Neuronal stem cell (in vitro differentiated cells): ENCODE measurements at regions not wholly inside any gene's neighbourhood (a gene's known extent, or its start where the extent isn't known, plus 50 kb on each side); places are given as distances from the start of the nearest gene placed in this dataset.

Experiments used
- DNase-seq: peaks from one replicate; pipeline ENCODE4 v3.0.0-alpha.2; 2013; ENCODE audit warnings: low spot score
- H2AFZ ChIP-seq: one replicate; pipeline ENCODE4 v1.6.1; 2013; ENCODE audit warnings: mild to moderate bottlenecking, low read length, inconsistent platforms
- H2AK5ac ChIP-seq: 2 replicates; pipeline ENCODE4 v1.6.1; 2013; ENCODE audit warnings: low read depth, mild to moderate bottlenecking, inconsistent platforms, low read length, moderate library complexity, mixed read lengths
- H2BK120ac ChIP-seq: 2 replicates; pipeline ENCODE4 v1.6.1; 2013; ENCODE audit warnings: low read depth, mild to moderate bottlenecking, inconsistent platforms, low read length, moderate library complexity, mixed read lengths
- H2BK12ac ChIP-seq: one replicate; pipeline ENCODE4 v1.6.1; 2013; ENCODE audit warnings: low read length, inconsistent platforms
- H2BK15ac ChIP-seq: 2 replicates; pipeline ENCODE4 v1.6.1; 2013; ENCODE audit warnings: mild to moderate bottlenecking, low read length, inconsistent platforms, mixed read lengths
- H2BK5ac ChIP-seq: one replicate; pipeline ENCODE4 v1.6.1; 2013; ENCODE audit warnings: inconsistent platforms, mild to moderate bottlenecking, low read length, moderate library complexity
- H3K14ac ChIP-seq: one replicate; pipeline ENCODE4 v1.6.1; 2013; ENCODE audit warnings: low read length, inconsistent platforms
- H3K18ac ChIP-seq: 2 replicates; pipeline ENCODE4 v1.6.1; 2013; ENCODE audit warnings: low read length, inconsistent platforms
- H3K23ac ChIP-seq: 2 replicates; pipeline ENCODE4 v1.6.1; 2013; ENCODE audit warnings: low read depth, mild to moderate bottlenecking, mixed read lengths, low read length, inconsistent platforms; ENCODE audit not compliant: poor library complexity
- H3K27ac ChIP-seq: replicated peaks from 3 replicates; pipeline ENCODE4 v1.5.1; 2013; ENCODE audit warnings: low read length, inconsistent platforms
- H3K27me3 ChIP-seq, 3 experiments: 2 replicates each; pipeline ENCODE4 v1.6.1; 2013; ENCODE audit warnings: low read length in 3 of 3, mild to moderate bottlenecking in 2 of 3, inconsistent platforms in 1 of 3, low read depth in 1 of 3, mixed read lengths in 1 of 3, moderate library complexity in 1 of 3; ENCODE audit not compliant: control insufficient read depth in 3 of 3, insufficient read depth in 3 of 3
- H3K36me3 ChIP-seq, 2 donors: replicated peaks in 1 of 2; 2 replicates each; pipeline ENCODE4 v1.6.1; 2013; ENCODE audit warnings: low read length in 2 of 2; ENCODE audit not compliant: control insufficient read depth in 2 of 2, insufficient read depth in 2 of 2
- H3K4ac ChIP-seq: 2 replicates; pipeline ENCODE4 v1.6.1; 2013; ENCODE audit warnings: inconsistent platforms, mild to moderate bottlenecking, low read length, moderate library complexity
- H3K4me1 ChIP-seq, 2 donors: 1 replicate in 1 of 2; 2 replicates in 1 of 2; pipeline ENCODE4 v1.6.1; 2013; ENCODE audit warnings: low read length in 2 of 2, low read depth in 1 of 2; ENCODE audit not compliant: control insufficient read depth in 2 of 2, insufficient read depth in 1 of 2
- H3K4me2 ChIP-seq: one replicate; pipeline ENCODE4 v1.6.1; 2013; ENCODE audit warnings: mild to moderate bottlenecking, low read length, inconsistent platforms; ENCODE audit not compliant: insufficient read depth, poor library complexity, severe bottlenecking
- H3K4me3 ChIP-seq, 2 donors: 2 replicates each; pipeline ENCODE4 v1.5.1; 2013; ENCODE audit warnings: low read length in 2 of 2, mild to moderate bottlenecking in 2 of 2, inconsistent platforms in 1 of 2, moderate library complexity in 1 of 2
- H3K79me1 ChIP-seq: one replicate; pipeline ENCODE4 v1.6.1; 2013; ENCODE audit warnings: low read depth, mild to moderate bottlenecking, inconsistent platforms, low read length, moderate library complexity
- H3K9ac ChIP-seq: one replicate; pipeline ENCODE4 v1.6.1; 2013; ENCODE audit warnings: mild to moderate bottlenecking, low read depth, low read length, inconsistent platforms; ENCODE audit not compliant: poor library complexity
- H3K9me3 ChIP-seq, 2 donors: replicated peaks in 1 of 2; 2 replicates each; pipeline versions ENCODE3 to v1.6.1; 2013; ENCODE audit warnings: low read length in 2 of 2, mild to moderate bottlenecking in 2 of 2, inconsistent platforms in 1 of 2, low read depth in 1 of 2, mixed read lengths in 1 of 2, moderate library complexity in 1 of 2; ENCODE audit not compliant: control insufficient read depth in 2 of 2, insufficient read depth in 1 of 2
- H4K8ac ChIP-seq: one replicate; pipeline ENCODE4 v1.6.1; 2013; ENCODE audit warnings: low read depth, mild to moderate bottlenecking, inconsistent platforms, low read length, moderate library complexity
- H4K91ac ChIP-seq: one replicate; pipeline ENCODE4 v1.6.1; 2013; ENCODE audit warnings: low read length, low read depth, mild to moderate bottlenecking, inconsistent platforms; ENCODE audit not compliant: poor library complexity
- WGBS, 2 donors: extraction: QIAGEN DNeasy Blood & Tissue Kit; methylation state at CpG; one replicate each; pipeline ENCODE4 v1.1.7; 2013; ENCODE audit warnings: missing lambda C conversion rate in 2 of 2, mixed read lengths in 1 of 2; ENCODE audit not compliant: insufficient read length in 2 of 2, insufficient replicate concordance in 1 of 2; ENCODE audit errors: extremely low coverage in 2 of 2; 5-methylcytosine and 5-hydroxymethylcytosine counted together

DNA sequence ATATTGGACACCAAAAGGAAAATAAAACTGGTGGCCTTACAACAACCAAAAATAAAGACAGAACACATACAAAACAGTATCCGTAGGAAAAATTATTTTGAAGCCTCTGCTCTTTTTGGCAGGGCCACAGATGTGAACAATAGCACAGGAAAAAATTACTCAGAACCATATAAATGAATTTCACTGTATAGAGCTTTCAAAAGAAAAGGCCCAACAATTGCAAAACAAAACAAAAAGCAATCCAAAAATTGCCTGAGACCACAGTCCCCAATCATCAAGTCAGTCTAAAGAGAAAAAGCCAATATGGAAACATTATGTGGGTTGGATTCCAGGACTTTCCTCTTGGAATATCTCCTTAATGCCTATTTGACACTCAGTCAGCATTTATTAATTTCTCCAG, 243.8 kb downstream of the CEMIP2 start:
- H2BK15ac ChIP-seq = no peak overlapping the region
- no peak overlapping the region for H2BK5ac ChIP-seq
- no peaks in the 10 kb centered on the region for H3K9me3 ChIP-seq
- no peaks in the 10 kb centered on the region for H3K36me3 ChIP-seq
- no peak overlapping the region for H3K23ac ChIP-seq
- H3K79me1 ChIP-seq = no peaks in the 10 kb centered on the region
- no peak overlapping the region for H3K4me3 ChIP-seq
- no peaks in the 10 kb centered on the region for H3K4me1 ChIP-seq
- no peak overlapping the region for H3K4ac ChIP-seq
- DNase-seq = no peak
- WGBS, 2 donors = no CpG with 5 or more reads among the region's 1 CpG
- H3K4me2 ChIP-seq = no peak overlapping the region
- H3K9ac ChIP-seq = no peak overlapping the region
- H2AK5ac ChIP-seq = no peak overlapping the region
- H4K8ac ChIP-seq = no peak overlapping the region
- no peaks in the 10 kb centered on the region for H3K27me3 ChIP-seq
- no peak overlapping the region for H2BK12ac ChIP-seq
- no peak overlapping the region for H2BK120ac ChIP-seq
- H3K27ac ChIP-seq = no peak overlapping the region
- no peak overlapping the region for H2AFZ ChIP-seq
- H4K91ac ChIP-seq = no peak overlapping the region
- H3K14ac ChIP-seq = no peak overlapping the region
- no peak overlapping the region for H3K18ac ChIP-seq

GRCh38 chr9:71521132-71521531, 247.2 kb downstream of the CEMIP2 start:
- no CpG with 5 or more reads among the region's 3 CpGs for WGBS, 2 donors
- Histone ChIP-seq H2BK15ac (no peak overlapping the region), H2BK120ac (no peak overlapping the region)

DNA sequence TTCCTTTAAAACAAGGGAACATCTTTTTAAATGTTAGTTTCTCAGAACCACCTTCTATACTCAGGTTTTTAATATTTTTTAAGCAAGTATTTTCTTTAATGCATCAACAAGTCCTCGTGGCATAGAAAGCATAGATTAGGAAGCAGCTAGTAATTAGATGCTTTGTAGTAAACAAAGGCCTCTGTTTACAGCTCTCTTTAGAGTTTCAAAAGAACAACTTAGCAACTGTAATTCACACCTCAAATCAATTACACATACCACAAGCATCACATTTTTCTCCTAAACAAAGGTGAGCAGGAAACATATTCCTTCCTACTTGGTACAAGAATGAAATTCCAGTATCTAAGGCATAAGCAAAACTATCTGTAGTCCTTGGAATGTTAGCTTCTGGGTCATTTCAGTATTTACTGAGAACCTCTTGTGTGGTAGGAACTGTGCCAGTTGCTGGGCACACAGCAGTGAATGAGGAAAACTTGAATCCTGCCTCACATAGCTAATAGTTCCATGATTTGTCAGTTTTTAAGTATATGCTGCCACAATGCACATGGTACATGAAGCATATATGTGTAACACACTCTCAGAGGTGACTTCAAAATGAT, 249.1 kb downstream of the CEMIP2 start:
- Histone ChIP-seq H3K4me3 (no peak overlapping the region), H3K14ac (no peak overlapping the region), H3K36me3 (no peaks in the 10 kb centered on the region), H3K9ac (no peak overlapping the region), H2BK12ac (no peak overlapping the region), H3K27ac (no peak overlapping the region), H4K8ac (no peak overlapping the region), H3K4ac (no peak overlapping the region), H3K79me1 (no peaks in the 10 kb centered on the region), H3K9me3 (no peaks in the 10 kb centered on the region), H4K91ac (no peak overlapping the region), H3K23ac (no peak overlapping the region), H2BK5ac (no peak overlapping the region), H2AK5ac (no peak overlapping the region), H3K4me2 (no peak overlapping the region), H2AFZ (no peak overlapping the region), H3K27me3 (no peaks in the 10 kb centered on the region), H3K4me1 (no peaks in the 10 kb centered on the region), H2BK120ac (no peak overlapping the region), H2BK15ac (no peak overlapping the region), H3K18ac (no peak overlapping the region)
- no CpG with 5 or more reads among the region's 1 CpG for WGBS, 2 donors
- no peak for DNase-seq

More at GRCh38 chr9:71521132-71521531, 247.2 kb downstream of the CEMIP2 start:
- no peak overlapping the region for H3K23ac ChIP-seq
- H4K91ac ChIP-seq = no peak overlapping the region
- no peak overlapping the region for H3K14ac ChIP-seq
- H3K9ac ChIP-seq = no peak overlapping the region
- no peaks in the 10 kb centered on the region for H3K27me3 ChIP-seq
- H4K8ac ChIP-seq = no peak overlapping the region
- H3K4me1 ChIP-seq = no peaks in the 10 kb centered on the region
- DNase-seq = no peak
- no peak overlapping the region for H2AK5ac ChIP-seq
- H3K18ac ChIP-seq = no peak overlapping the region
- H2BK12ac ChIP-seq = no peak overlapping the region
- no peak overlapping the region for H3K4me3 ChIP-seq
- no peaks in the 10 kb centered on the region for H3K79me1 ChIP-seq
- H3K27ac ChIP-seq = no peak overlapping the region
- H3K9me3 ChIP-seq = no peaks in the 10 kb centered on the region
- H2BK5ac ChIP-seq = no peak overlapping the region
- H3K4ac ChIP-seq = no peak overlapping the region
- H3K4me2 ChIP-seq = no peak overlapping the region
- H2AFZ ChIP-seq = no peak overlapping the region
- H3K36me3 ChIP-seq = no peaks in the 10 kb centered on the region

DNA sequence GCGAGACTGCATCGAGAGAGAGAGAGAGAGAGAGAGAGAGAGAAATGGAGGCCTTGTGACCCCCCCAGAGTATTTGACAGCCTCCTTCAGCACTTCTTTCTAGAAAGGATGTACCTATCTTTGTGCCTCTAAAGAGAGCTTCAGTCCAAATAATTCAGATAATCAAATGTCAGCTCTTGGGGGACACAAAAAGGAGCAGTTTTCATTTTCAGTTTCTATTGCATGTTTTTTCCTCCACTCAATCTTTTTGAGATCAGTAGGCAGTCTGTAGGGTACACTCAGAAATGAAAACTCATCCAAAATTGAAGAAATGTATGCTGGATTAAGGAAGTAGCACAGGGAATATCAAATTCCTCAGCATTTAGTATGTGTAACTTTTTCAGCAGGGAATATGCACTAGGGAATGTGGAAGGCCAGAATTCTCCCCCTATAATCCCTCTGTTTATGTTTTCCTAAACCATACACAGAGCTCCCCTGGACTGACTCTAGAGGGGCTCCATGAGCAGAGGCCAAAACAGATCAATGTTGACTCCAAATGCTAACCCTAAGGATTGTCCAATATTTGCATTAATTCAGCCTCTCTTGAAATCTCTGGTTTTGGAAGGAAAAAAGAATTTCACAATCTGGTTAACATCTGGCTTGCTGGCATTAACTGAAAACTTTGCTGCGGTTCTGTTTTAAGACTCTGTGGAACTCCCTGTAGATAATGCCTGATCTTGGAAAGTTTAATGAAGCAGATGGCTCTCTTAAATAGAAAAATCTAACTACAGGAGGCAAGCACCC, 250.1 kb downstream of the CEMIP2 start:
- no peaks in the 10 kb centered on the region for H3K4me1 ChIP-seq
- no peak overlapping the region for H2AK5ac ChIP-seq
- H3K18ac ChIP-seq = no peak overlapping the region
- H3K23ac ChIP-seq = no peak overlapping the region
- no peak overlapping the region for H3K4ac ChIP-seq
- no peaks in the 10 kb centered on the region for H3K27me3 ChIP-seq
- no peaks in the 10 kb centered on the region for H3K79me1 ChIP-seq
- DNase-seq = no peak
- H2AFZ ChIP-seq = peak overlapping the region; percentile 20
- H3K27ac ChIP-seq = no peak overlapping the region
- H3K9me3 ChIP-seq = no peaks in the 10 kb centered on the region
- WGBS, 2 donors = no CpG with 5 or more reads among the region's 3 CpGs
- H3K4me3 ChIP-seq = no peak overlapping the region
- H3K9ac ChIP-seq = no peak overlapping the region
- no peak overlapping the region for H3K14ac ChIP-seq
- no peak overlapping the region for H2BK12ac ChIP-seq
- H3K4me2 ChIP-seq = no peak overlapping the region
- H2BK120ac ChIP-seq = no peak overlapping the region
- H2BK15ac ChIP-seq = no peak overlapping the region
- no peak overlapping the region for H4K8ac ChIP-seq
- H4K91ac ChIP-seq = no peak overlapping the region
- no peaks in the 10 kb centered on the region for H3K36me3 ChIP-seq
- H2BK5ac ChIP-seq = no peak overlapping the region
